HEK293T (cell line): ENCODE measurements at regions not wholly inside any gene's neighbourhood (a gene's known extent, or its start where the extent isn't known, plus 50 kb on each side); places are given as distances from the start of the nearest gene placed in this dataset.

Source experiments
- ARNT ChIP-seq: fragments of 450-650 bp; IDR thresholded peaks from 2 replicates; pipeline ENCODE4 v1.6.1; 2017; ENCODE audit warnings: mild to moderate bottlenecking
- BHLHE40 ChIP-seq: fragments of 450-650 bp; IDR thresholded peaks from 2 replicates; pipeline ENCODE4 v1.6.1; 2016; ENCODE audit warnings: mild to moderate bottlenecking, moderate library complexity, borderline replicate concordance
- CTBP1 ChIP-seq: fragments of 450-650 bp; IDR thresholded peaks from 2 replicates; pipeline ENCODE4 v1.6.1; 2016; ENCODE audit warnings: borderline replicate concordance
- ELF4 ChIP-seq: fragments of 450-650 bp; IDR thresholded peaks from 2 replicates; pipeline ENCODE4 v1.6.1; 2017; ENCODE audit warnings: antibody characterized with exemption
- FOXA1 ChIP-seq: fragments of 450-650 bp; IDR thresholded peaks from 2 replicates; pipeline ENCODE4 v1.6.1; 2016; ENCODE audit warnings: mild to moderate bottlenecking
- FOXK2 ChIP-seq: fragments of 450-650 bp; IDR thresholded peaks from 2 replicates; pipeline ENCODE4 v1.6.1; 2016; ENCODE audit warnings: mild to moderate bottlenecking
- FOXM1 ChIP-seq: fragments of 450-650 bp; IDR thresholded peaks from 2 replicates; pipeline ENCODE4 v1.6.1; 2017; ENCODE audit warnings: mild to moderate bottlenecking, borderline replicate concordance
- HDGF ChIP-seq: fragments of 450-650 bp; IDR thresholded peaks from 2 replicates; pipeline ENCODE4 v1.6.1; 2017; ENCODE audit warnings: antibody characterized with exemption, borderline replicate concordance
- L3MBTL2 ChIP-seq: fragments of 450-650 bp; conservative IDR thresholded peaks from 2 replicates; pipeline ENCODE4 v1.6.1; 2016; ENCODE audit warnings: mild to moderate bottlenecking
- NFRKB ChIP-seq: fragments of 450-650 bp; IDR thresholded peaks from 2 replicates; pipeline ENCODE4 v1.6.1; 2016; ENCODE audit warnings: mild to moderate bottlenecking, moderate library complexity
- SP1 ChIP-seq: fragments of 450-650 bp; IDR thresholded peaks from 2 replicates; pipeline ENCODE4 v1.6.1; 2017
- SUZ12 ChIP-seq: fragments of 450-650 bp; IDR thresholded peaks from 2 replicates; pipeline ENCODE4 v1.6.1; 2016; ENCODE audit warnings: mild to moderate bottlenecking
- ZNF384 ChIP-seq: fragments of 450-650 bp; IDR thresholded peaks from 2 replicates; pipeline ENCODE4 v1.6.1; 2016
- TF ChIP-seq, protein P1 (sequence below): fragments of 450-650 bp; IDR thresholded peaks from 2 replicates; pipeline ENCODE4 v1.6.1; 2016

DNA sequence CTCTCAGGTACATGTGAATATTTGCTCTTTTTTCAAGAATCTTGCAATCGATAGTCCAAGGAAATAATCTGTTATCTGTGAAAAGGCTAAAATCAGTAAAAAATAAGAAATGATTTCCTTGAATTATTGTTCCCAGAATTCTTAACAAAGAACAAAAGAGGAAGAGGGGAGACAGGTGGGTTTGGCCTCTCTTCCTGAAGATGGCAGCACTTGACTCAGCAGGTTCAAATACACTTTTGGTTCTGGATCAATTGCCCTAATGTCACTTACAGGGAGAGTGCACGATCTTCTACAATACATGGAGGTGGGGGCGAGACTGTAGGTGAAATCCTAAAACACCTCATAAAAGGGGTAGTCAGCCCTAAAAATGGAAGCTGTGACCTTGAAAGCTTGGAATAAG lies 358.7 kb downstream of the IRS2 start:
- TF ChIP-seq HDGF (no peak), ARNT (no peak), FOXM1 (no peak), FOXK2 (no peak), SP1 (no peak), L3MBTL2 (no peak), ZNF384 (no peak), BHLHE40 (no peak), NFRKB (no peak), SUZ12 (no peak), ELF4 (no peak), FOXA1 (no peak), CTBP1 (no peak)
- TF ChIP-seq, protein P1, sequence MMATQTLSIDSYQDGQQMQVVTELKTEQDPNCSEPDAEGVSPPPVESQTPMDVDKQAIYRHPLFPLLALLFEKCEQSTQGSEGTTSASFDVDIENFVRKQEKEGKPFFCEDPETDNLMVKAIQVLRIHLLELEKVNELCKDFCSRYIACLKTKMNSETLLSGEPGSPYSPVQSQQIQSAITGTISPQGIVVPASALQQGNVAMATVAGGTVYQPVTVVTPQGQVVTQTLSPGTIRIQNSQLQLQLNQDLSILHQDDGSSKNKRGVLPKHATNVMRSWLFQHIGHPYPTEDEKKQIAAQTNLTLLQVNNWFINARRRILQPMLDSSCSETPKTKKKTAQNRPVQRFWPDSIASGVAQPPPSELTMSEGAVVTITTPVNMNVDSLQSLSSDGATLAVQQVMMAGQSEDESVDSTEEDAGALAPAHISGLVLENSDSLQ: no peak
